A549 (cell line): ENCODE measurements at regions not wholly inside any gene's neighbourhood (a gene's known extent, or its start where the extent isn't known, plus 50 kb on each side); places are given as distances from the start of the nearest gene placed in this dataset.

ENCODE experiments used
- ATAC-seq, 2 experiments: fragments of 200-7000 bp in 1 of 2; fragments of >200 bp in 1 of 2; cut with Nextera tagmentation in 1 of 2; cut with Tn5 transposase in 1 of 2; 3 replicates each; pipeline versions ENCODE4 v1.8.0 to v1.9.1; 2018 to 2020; ENCODE audit warnings: mild to moderate bottlenecking in 1 of 2, moderate library complexity in 1 of 2
- CTCF ChIA-PET: fragments of 300-600 bp; sonication (Branson Sonifier 250); formaldehyde crosslinking; extraction: SDS; loops from one replicate; lab custom pipeline; 2021; ENCODE audit warnings: antibody characterized with exemption, inconsistent platforms; lab: Yijun Ruan, JAX
- POLR2A ChIA-PET: fragments of 350-600 bp; formaldehyde crosslinking; extraction: SDS; loops from one replicate; lab custom pipeline; 2021; ENCODE audit warnings: antibody characterized with exemption, inconsistent platforms; lab: Yijun Ruan, JAX
- DNase-seq, 2 experiments: peaks; one replicate each; pipeline versions ENCODE4 v3.0.0 to v3.0.0-alpha.2; 2011 to 2016; ENCODE audit warnings: low read depth in 1 of 2, low spot score in 1 of 2
- FAIRE-seq: peaks from 2 replicates; lab custom pipeline; 2011; peaks lifted over from hg19 to GRCh38; lab: Jason Lieb, UNC
- H3K27ac ChIP-seq, 2 experiments: fragments of >200 bp; sonication (Bioruptor Twin); formaldehyde crosslinking; 3 replicates each; pipeline ENCODE4 v1.5.1; 2016 to 2017
- H3K4me1 ChIP-seq: fragments of >200 bp; sonication (Bioruptor Twin); formaldehyde crosslinking; 3 replicates; pipeline ENCODE4 v1.6.1; 2016
- H3K4me2 ChIP-seq: fragments of >200 bp; sonication (Bioruptor Twin); formaldehyde crosslinking; 3 replicates; pipeline ENCODE4 v1.6.1; 2016
- H3K4me3 ChIP-seq: fragments of >200 bp; sonication (Bioruptor Twin); formaldehyde crosslinking; 3 replicates; pipeline ENCODE4 v1.5.1; 2016
- H3K9me3 ChIP-seq: fragments of >200 bp; sonication (Bioruptor Twin); formaldehyde crosslinking; 3 replicates; pipeline ENCODE4 v1.6.1; 2016
- CBX8 ChIP-seq: fragments of 200-600 bp; sonication (generic); IDR thresholded peaks from 2 replicates; pipeline ENCODE4 v1.6.1; 2016
- CHD2 ChIP-seq: fragments of 150-350 bp; IDR thresholded peaks from 2 replicates; pipeline ENCODE4 v1.6.1; 2014; ENCODE audit warnings: low read length; ENCODE audit not compliant: partially characterized antibody
- CHD4 ChIP-seq: fragments of 200-600 bp; sonication (generic); IDR thresholded peaks from 2 replicates; pipeline ENCODE4 v1.6.1; 2016; ENCODE audit warnings: antibody characterized with exemption, mild to moderate bottlenecking, borderline replicate concordance
- E2F6 ChIP-seq: IDR thresholded peaks from 2 replicates; pipeline ENCODE4 v1.6.1; 2012; ENCODE audit warnings: low read depth, borderline replicate concordance
- EHMT2 ChIP-seq: fragments of 200-600 bp; sonication (generic); IDR thresholded peaks from 2 replicates; pipeline ENCODE4 v1.6.1; 2016; ENCODE audit warnings: antibody characterized with exemption, low read depth, mild to moderate bottlenecking, moderate library complexity
- FOSL2 ChIP-seq, 2 experiments: fragments of 450-650 bp in 1 of 2; fragments of >200 bp in 1 of 2; sonication (Bioruptor Twin) in 1 of 2; formaldehyde crosslinking; IDR thresholded peaks; 2 replicates each; pipeline versions ENCODE4 v1.5.0 to v1.6.1; 2016 to 2020; ENCODE audit warnings: mild to moderate bottlenecking in 1 of 2, moderate library complexity in 1 of 2
- FOXS1 ChIP-seq: fragments of 250-450 bp; sonication (Bioruptor Pico); IDR thresholded peaks from 2 replicates; pipeline ENCODE4 v1.5.0; 2020; ENCODE audit warnings: mild to moderate bottlenecking, moderate library complexity
- GATA3 ChIP-seq: IDR thresholded peaks from 2 replicates; pipeline ENCODE4 v1.6.1; 2012; ENCODE audit warnings: borderline replicate concordance
- HDAC2 ChIP-seq: fragments of 200-600 bp; sonication (generic); IDR thresholded peaks from 2 replicates; pipeline ENCODE4 v1.6.1; 2016
- HOXA7 ChIP-seq: fragments of 250-450 bp; sonication (Bioruptor Pico); IDR thresholded peaks from 2 replicates; pipeline ENCODE4 v1.5.0; 2020; ENCODE audit warnings: mild to moderate bottlenecking, moderate library complexity
- JUNB ChIP-seq: fragments of >200 bp; sonication (Bioruptor Twin); formaldehyde crosslinking; IDR thresholded peaks from 2 replicates; pipeline ENCODE4 v1.6.1; 2016
- KDM1A ChIP-seq: fragments of 200-600 bp; sonication (generic); IDR thresholded peaks from 2 replicates; pipeline ENCODE4 v1.6.1; 2016; ENCODE audit warnings: low read depth, mild to moderate bottlenecking
- MAFK ChIP-seq: fragments of 450-650 bp; IDR thresholded peaks from 2 replicates; pipeline ENCODE4 v1.6.1; 2014; ENCODE audit not compliant: partially characterized antibody
- NFE2L2 ChIP-seq: fragments of 150-350 bp; conservative IDR thresholded peaks from 2 replicates; pipeline ENCODE4 v1.6.1; 2014; ENCODE audit warnings: low read length
- NPAS2 ChIP-seq: fragments of 250-450 bp; sonication (Bioruptor Pico); IDR thresholded peaks from 2 replicates; pipeline ENCODE4 v1.8.0; 2022; ENCODE audit warnings: mild to moderate bottlenecking, moderate library complexity, borderline replicate concordance
- NR3C1 ChIP-seq: fragments of >200 bp; sonication (Bioruptor Twin); formaldehyde crosslinking; IDR thresholded peaks from 3 replicates; pipeline ENCODE4 v1.6.1; 2017
- PHF8 ChIP-seq: fragments of 200-600 bp; sonication (generic); IDR thresholded peaks from 2 replicates; pipeline ENCODE4 v1.6.1; 2016; ENCODE audit warnings: low read depth, mild to moderate bottlenecking, antibody characterized with exemption, moderate library complexity, borderline replicate concordance
- POLR2AphosphoS2 ChIP-seq: conservative IDR thresholded peaks from 2 replicates; pipeline ENCODE4 v1.6.1; 2012; ENCODE audit warnings: low read length, improper control_type of control experiment, inconsistent platforms
- RAD21 ChIP-seq, 2 experiments: fragments of >200 bp in 1 of 2; sonication (Bioruptor Twin) in 1 of 2; formaldehyde crosslinking in 1 of 2; IDR thresholded peaks in 1 of 2; conservative IDR thresholded peaks in 1 of 2; 2 replicates in 1 of 2; 3 replicates in 1 of 2; pipeline ENCODE4 v1.6.1; 2012 to 2018; ENCODE audit warnings: inconsistent platforms in 1 of 2
- SMC3 ChIP-seq: fragments of >200 bp; sonication (Bioruptor Twin); formaldehyde crosslinking; IDR thresholded peaks from 3 replicates; pipeline ENCODE4 v1.6.1; 2018; ENCODE audit warnings: inconsistent platforms
- SREBF2 ChIP-seq: fragments of 450-650 bp; IDR thresholded peaks from 2 replicates; pipeline ENCODE4 v1.6.1; 2014; ENCODE audit warnings: mild to moderate bottlenecking, moderate library complexity
- TFCP2L1 ChIP-seq: fragments of 250-450 bp; sonication (Bioruptor Pico); IDR thresholded peaks from 2 replicates; pipeline ENCODE4 v1.5.0; 2021; ENCODE audit warnings: mild to moderate bottlenecking
- TP53 ChIP-seq: fragments of 250-450 bp; sonication (Bioruptor Pico); IDR thresholded peaks from 2 replicates; pipeline ENCODE4 v1.5.0; 2021; ENCODE audit warnings: mild to moderate bottlenecking, moderate library complexity
- ZC3H11A ChIP-seq: fragments of 450-650 bp; IDR thresholded peaks from 2 replicates; pipeline ENCODE4 v1.6.1; 2014; ENCODE audit warnings: antibody characterized with exemption, mild to moderate bottlenecking
- ZNF302 ChIP-seq: fragments of 250-450 bp; sonication (Bioruptor Pico); IDR thresholded peaks from 2 replicates; pipeline ENCODE4 v1.9.0; 2021; ENCODE audit warnings: inconsistent platforms, mild to moderate bottlenecking, moderate library complexity
- ZSCAN20 ChIP-seq: fragments of 250-450 bp; sonication (Bioruptor Pico); IDR thresholded peaks from 2 replicates; pipeline ENCODE4 v1.8.0; 2022; ENCODE audit warnings: mild to moderate bottlenecking, moderate library complexity
- WGBS: methylation state at CpG from one replicate; pipeline ENCODE4 v1.1.6; 2017; ENCODE audit errors: missing lambda C conversion rate; 5-methylcytosine and 5-hydroxymethylcytosine counted together

- H3K9me3 ChIP-seq: no peaks in the 10 kb centered on the region
- H3K4me2 ChIP-seq: no peak overlapping the region
- ATAC-seq (no peak), DNase-seq (no peak), FAIRE-seq (no peak)
- no peaks in the 10 kb centered on the region for H3K4me1 ChIP-seq
- no peak for TF ChIP-seq ZSCAN20 (CRISPR knock-in tag)
- no peak for TF ChIP-seq CHD4
- no peak for TF ChIP-seq POLR2AphosphoS2
- no peak for TF ChIP-seq FOSL2 (IDR thresholded peaks at IDR 0.05)
- TF ChIP-seq FOSL2 (CRISPR knock-in tag; IDR thresholded peaks at IDR 0.05): no peak
- no peak for TF ChIP-seq E2F6
- TF ChIP-seq NR3C1: no peak
- no peak for TF ChIP-seq CHD2
- no peak for TF ChIP-seq HDAC2
- TF ChIP-seq NFE2L2: no peak
- no peak for TF ChIP-seq JUNB
- no peak for TF ChIP-seq SREBF2
- TF ChIP-seq PHF8: no peak
- no peak for TF ChIP-seq EHMT2
- no peak for TF ChIP-seq FOXS1 (CRISPR knock-in tag)
- TF ChIP-seq TFCP2L1: no peak
- TF ChIP-seq ZNF302: no peak
- no peak for TF ChIP-seq ZC3H11A
- TF ChIP-seq TP53 (CRISPR knock-in tag): no peak
- TF ChIP-seq KDM1A: no peak
- no peak for TF ChIP-seq GATA3
- no peak overlapping the region for H3K27ac ChIP-seq
- WGBS: 41% methylated on average over 5 of the region's 5 CpGs
- no peak overlapping the region for H3K4me3 ChIP-seq
- CTCF ChIA-PET: no interaction called here
- POLR2A ChIA-PET: no interaction called here
Observed at GRCh38 chr7:89593125-89593524, 561.1 kb upstream of the STEAP1 start.

GRCh38 chr7:89602984-89603383 lies 551.3 kb upstream of the STEAP1 start:
- no peak for DNase-seq
- WGBS: 0% methylated on average over 1 of the region's 1 CpG
- H3K4me2 ChIP-seq: no peak overlapping the region
- no peak for ATAC-seq
- no peak overlapping the region for H3K27ac ChIP-seq
- ChIA-PET CTCF (no interaction called here), POLR2A (no interaction called here)
- H3K4me3 ChIP-seq: no peak overlapping the region
- H3K9me3 ChIP-seq: no peaks in the 10 kb centered on the region
- TF ChIP-seq RAD21 (conservative IDR thresholded peaks at IDR 0.05 in 1 of 2, IDR thresholded peaks at IDR 0.05 in 1 of 2) (no peak), MAFK (peak; percentile 98)
- TF ChIP-seq, all 56 proteins: peak for 1
- H3K4me1 ChIP-seq: no peaks in the 10 kb centered on the region
- no peak for FAIRE-seq

- DNase-seq: no peak
- Histone ChIP-seq H3K4me3 (no peak overlapping the region), H3K4me2 (no peak overlapping the region), H3K4me1 (no peaks in the 10 kb centered on the region), H3K27ac (no peak overlapping the region), H3K9me3 (no peaks in the 10 kb centered on the region)
- POLR2A ChIA-PET: no interaction called here
- FAIRE-seq: no peak
- no peak for ATAC-seq
- CTCF ChIA-PET: no interaction called here
- WGBS: 8% methylated on average over 3 of the region's 3 CpGs
- no peak for TF ChIP-seq SMC3
- no peak for TF ChIP-seq E2F6
- TF ChIP-seq HOXA7 (CRISPR knock-in tag): no peak
- TF ChIP-seq CBX8: no peak
- TF ChIP-seq FOSL2 (IDR thresholded peaks at IDR 0.05): no peak
- TF ChIP-seq FOSL2 (CRISPR knock-in tag; IDR thresholded peaks at IDR 0.05): no peak
- no peak for TF ChIP-seq ZNF302
- TF ChIP-seq NPAS2 (CRISPR knock-in tag): no peak
- TF ChIP-seq ZC3H11A: no peak
- TF ChIP-seq CHD4: no peak
- TF ChIP-seq MAFK: no peak
- TF ChIP-seq, all 56 proteins: peak for 0
Observed at GRCh38 chr7:89605362-89605761, 548.9 kb upstream of the STEAP1 start.
